Gastrocnemius medialis (tissue), 4 donors: ENCODE measurements at regions not wholly inside any gene's neighbourhood (a gene's known extent, or its start where the extent isn't known, plus 50 kb on each side); places are given as distances from the start of the nearest gene placed in this dataset.

Source experiments
- CTCF ChIP-seq, 5 experiments: fragments of 450-650 bp in 3 of 5; fragments of 200-600 bp in 2 of 5; sonication (generic) in 2 of 5; IDR thresholded peaks in 4 of 5; conservative IDR thresholded peaks in 1 of 5; 1 replicate in 4 of 5; 2 replicates in 1 of 5; pipeline ENCODE4 v1.5.1; 2016 to 2019; ENCODE audit warnings: antibody characterized with exemption in 5 of 5, mild to moderate bottlenecking in 3 of 5, moderate library complexity in 3 of 5
- POLR2A ChIP-seq, 2 donors: fragments of 450-650 bp; IDR thresholded peaks; one replicate each; pipeline ENCODE4 v1.6.1; 2017; ENCODE audit warnings: antibody characterized with exemption in 2 of 2, mild to moderate bottlenecking in 2 of 2, moderate library complexity in 2 of 2

GRCh38 chr1:65097076-65097475 is 50.9 kb upstream of the AK4 start:
- TF ChIP-seq CTCF (IDR thresholded peaks at IDR 0.05 in 4 of 5, conservative IDR thresholded peaks at IDR 0.05 in 1 of 5) (no peak), POLR2A (IDR thresholded peaks at IDR 0.05) (no peak)
